ENCODE measurements at regions not wholly inside any gene's neighbourhood (a gene's known extent, or its start where the extent isn't known, plus 50 kb on each side); places are given as distances from the start of the nearest gene placed in this dataset.

- no peak overlapping the region for H3K4me3 ChIP-seq
- intact Hi-C loops (cut with DNase I), result no loop called here
- H3K27me3 ChIP-seq, result no peaks in the 10 kb centered on the region
- no peak for DNase-seq
- H3K27ac ChIP-seq, result no peak overlapping the region
- H3K4me1 ChIP-seq (replicated peaks in 1 of 2), result no peaks in the 10 kb centered on the region
- 63 to 78% (median 69%) methylated on average over 4 of the region's 4 CpGs for WGBS, 4 donors
- H3K9me3 ChIP-seq (replicated peaks in 1 of 3), result peaks cover 0 to 4% (median 0%) of the 10 kb centered on the region in 3 donors
- no peaks in the 10 kb centered on the region for H3K36me3 ChIP-seq (replicated peaks in 1 of 2)
- no peak for TF ChIP-seq POLR2A (IDR thresholded peaks at IDR 0.05)
- TF ChIP-seq, protein P1, sequence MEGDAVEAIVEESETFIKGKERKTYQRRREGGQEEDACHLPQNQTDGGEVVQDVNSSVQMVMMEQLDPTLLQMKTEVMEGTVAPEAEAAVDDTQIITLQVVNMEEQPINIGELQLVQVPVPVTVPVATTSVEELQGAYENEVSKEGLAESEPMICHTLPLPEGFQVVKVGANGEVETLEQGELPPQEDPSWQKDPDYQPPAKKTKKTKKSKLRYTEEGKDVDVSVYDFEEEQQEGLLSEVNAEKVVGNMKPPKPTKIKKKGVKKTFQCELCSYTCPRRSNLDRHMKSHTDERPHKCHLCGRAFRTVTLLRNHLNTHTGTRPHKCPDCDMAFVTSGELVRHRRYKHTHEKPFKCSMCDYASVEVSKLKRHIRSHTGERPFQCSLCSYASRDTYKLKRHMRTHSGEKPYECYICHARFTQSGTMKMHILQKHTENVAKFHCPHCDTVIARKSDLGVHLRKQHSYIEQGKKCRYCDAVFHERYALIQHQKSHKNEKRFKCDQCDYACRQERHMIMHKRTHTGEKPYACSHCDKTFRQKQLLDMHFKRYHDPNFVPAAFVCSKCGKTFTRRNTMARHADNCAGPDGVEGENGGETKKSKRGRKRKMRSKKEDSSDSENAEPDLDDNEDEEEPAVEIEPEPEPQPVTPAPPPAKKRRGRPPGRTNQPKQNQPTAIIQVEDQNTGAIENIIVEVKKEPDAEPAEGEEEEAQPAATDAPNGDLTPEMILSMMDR (IDR thresholded peaks at IDR 0.05), result no peak
These were observed 708.3 kb downstream of the HDGFL1 start for GRCh38 chr6:23277521-23278179.

DNA sequence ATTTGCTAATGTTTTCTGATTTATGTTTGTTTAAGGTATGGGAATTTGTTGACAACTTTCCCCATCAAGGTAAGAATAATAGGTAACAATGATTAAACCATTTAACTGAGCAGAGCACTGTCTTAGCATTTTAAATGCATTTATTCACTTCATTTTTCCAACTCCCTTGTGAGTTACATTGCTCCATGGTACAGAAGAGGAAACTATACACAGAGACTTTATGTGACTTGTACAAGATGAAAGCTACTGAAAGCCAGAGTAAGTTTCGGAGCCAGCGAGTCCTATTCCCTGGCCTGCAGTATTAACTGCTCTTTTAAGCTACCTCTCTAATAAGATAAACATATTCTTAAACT lies 708.8 kb downstream of the HDGFL1 start:
- TF ChIP-seq, protein P1 (IDR thresholded peaks at IDR 0.05), result no peak
- no peak for TF ChIP-seq POLR2A (IDR thresholded peaks at IDR 0.05)
- H3K27me3 ChIP-seq, result no peaks in the 10 kb centered on the region
- H3K9me3 ChIP-seq (replicated peaks in 1 of 3), result peaks cover 0 to 4% (median 0%) of the 10 kb centered on the region in 3 donors
- WGBS, 4 donors, result 88 to 97% (median 96%) methylated on average over 2 of the region's 2 CpGs
- H3K36me3 ChIP-seq (replicated peaks in 1 of 2), result no peaks in the 10 kb centered on the region
- no peak overlapping the region for H3K4me3 ChIP-seq
- H3K4me1 ChIP-seq (replicated peaks in 1 of 2), result no peaks in the 10 kb centered on the region
- intact Hi-C loops (cut with DNase I), result no loop called here
- no peak for DNase-seq
- no peak overlapping the region for H3K27ac ChIP-seq

DNA sequence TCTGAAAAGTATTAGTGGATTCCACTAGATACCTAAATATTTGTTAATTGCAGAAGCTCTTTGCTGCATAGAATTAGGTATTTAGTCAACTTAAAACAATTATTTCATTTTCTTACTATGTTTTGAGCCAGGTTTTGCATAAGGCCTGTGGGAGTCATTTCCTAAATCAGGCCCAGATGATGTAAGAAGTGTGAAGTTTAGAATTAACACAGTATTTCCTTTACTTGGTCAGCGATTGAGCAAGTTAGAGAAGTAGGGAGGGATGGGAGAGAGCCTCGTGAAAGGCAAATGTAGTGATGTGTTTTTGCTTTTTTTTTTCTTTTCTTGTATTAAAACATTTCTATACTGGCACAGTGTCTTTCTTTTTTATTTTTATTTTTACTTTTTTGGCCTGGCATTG lies 711.1 kb downstream of the HDGFL1 start:
- H3K27me3 ChIP-seq, result no peaks in the 10 kb centered on the region
- 66 to 72% (median 69%) methylated on average over 2 of the region's 2 CpGs for WGBS, 4 donors
- peaks cover 0 to 4% (median 0%) of the 10 kb centered on the region in 3 donors for H3K9me3 ChIP-seq (replicated peaks in 1 of 3)
- H3K27ac ChIP-seq, result no peak overlapping the region
- TF ChIP-seq, protein P1 (IDR thresholded peaks at IDR 0.05), result no peak
- no peak for TF ChIP-seq POLR2A (IDR thresholded peaks at IDR 0.05)
- DNase-seq, result no peak
- no peaks in the 10 kb centered on the region for H3K4me1 ChIP-seq (replicated peaks in 1 of 2)
- intact Hi-C loops (cut with DNase I), result no loop called here
- no peak overlapping the region for H3K4me3 ChIP-seq
- no peaks in the 10 kb centered on the region for H3K36me3 ChIP-seq (replicated peaks in 1 of 2)

DNA sequence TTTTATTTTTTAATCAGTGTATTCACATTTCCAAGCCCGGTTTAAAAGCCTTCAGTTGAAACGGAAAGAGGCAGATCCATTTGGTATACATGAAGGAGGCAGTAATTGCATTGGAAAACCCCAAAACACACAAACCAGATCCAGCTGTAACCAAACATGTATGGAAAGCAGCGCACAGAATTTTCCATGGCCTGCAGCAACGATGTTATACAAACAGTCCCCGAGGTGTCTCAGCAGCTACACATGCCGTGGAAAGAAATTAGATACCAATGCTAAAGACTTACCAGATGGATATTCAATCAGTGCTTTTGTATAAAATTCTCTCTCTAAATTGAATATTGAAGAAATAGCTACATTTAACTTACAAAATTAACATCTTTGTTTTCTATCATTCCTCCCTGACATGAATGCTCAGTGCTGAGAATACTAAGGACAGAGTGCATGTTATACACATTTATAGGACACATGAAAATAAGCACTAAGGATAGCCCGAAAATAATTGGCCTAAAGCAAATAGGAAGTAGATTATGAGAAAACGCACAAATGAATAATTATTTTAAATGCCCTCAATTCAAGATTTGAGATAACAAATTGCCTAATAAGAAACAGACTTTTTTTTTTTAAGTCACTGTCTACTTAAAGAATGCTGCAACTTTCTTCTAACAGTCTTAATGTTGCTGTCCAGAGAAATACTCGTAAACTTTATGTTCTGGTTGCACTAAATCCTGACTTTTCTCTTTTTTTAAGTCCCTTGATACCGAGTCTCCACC lies 713.1 kb downstream of the HDGFL1 start:
- no peak for TF ChIP-seq POLR2A (IDR thresholded peaks at IDR 0.05)
- TF ChIP-seq, protein P1 (IDR thresholded peaks at IDR 0.05), result no peak
- Histone ChIP-seq H3K27ac (no peak overlapping the region), H3K27me3 (no peaks in the 10 kb centered on the region), H3K36me3 (replicated peaks in 1 of 2) (no peaks in the 10 kb centered on the region), H3K4me3 (no peak overlapping the region), H3K4me1 (replicated peaks in 1 of 2) (no peaks in the 10 kb centered on the region), H3K9me3 (replicated peaks in 1 of 3) (peaks cover 0 to 4% (median 0%) of the 10 kb centered on the region in 3 donors)
- intact Hi-C loops (cut with DNase I), result no loop called here
- DNase-seq, result no peak
- WGBS, 4 donors, result 65 to 80% (median 72%) methylated on average over 10 of the region's 10 CpGs
